Right lobe of liver (tissue), 4 donors: ENCODE measurements at regions not wholly inside any gene's neighbourhood (a gene's known extent, or its start where the extent isn't known, plus 50 kb on each side); places are given as distances from the start of the nearest gene placed in this dataset.

Experiments used
- CTCF ChIP-seq, 4 donors: fragments of 200-600 bp in 3 of 4; fragments of 450-650 bp in 1 of 4; IDR thresholded peaks; one replicate each; pipeline versions ENCODE4 v1.5.1 to v1.8.0; 2016 to 2022; ENCODE audit warnings: antibody characterized with exemption in 4 of 4, mild to moderate bottlenecking in 2 of 4
- POLR2A ChIP-seq: fragments of 450-650 bp; IDR thresholded peaks from one replicate; pipeline ENCODE4 v1.6.1; 2017; ENCODE audit warnings: antibody characterized with exemption, mild to moderate bottlenecking
- donor health status: DM: no; HTN: no; CAD: no.
- donor health status: DM: no; HTN: no; CAD: no.
- donor health status: DM: no; HTN: yes; CAD: no.

DNA sequence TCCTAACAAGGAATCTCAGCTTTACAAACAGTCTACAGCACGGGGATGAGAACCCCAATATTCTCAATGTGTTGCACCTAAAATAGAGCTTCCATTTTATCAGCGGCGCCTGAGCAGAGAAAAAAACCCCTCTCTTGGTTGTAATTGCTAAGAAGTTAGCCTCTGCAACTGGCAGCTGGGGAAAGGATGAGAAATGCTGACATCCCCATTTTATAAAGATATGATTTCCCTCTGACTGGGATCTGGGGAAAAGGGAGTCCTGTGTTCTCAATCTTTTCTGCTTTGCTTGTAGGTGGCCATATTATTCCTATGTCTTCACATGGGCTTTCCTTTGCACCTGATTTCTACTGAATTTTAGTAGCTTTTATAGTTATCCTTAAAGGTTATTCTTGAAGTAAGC, 981.4 kb upstream of the DDX18 start:
- TF ChIP-seq CTCF (IDR thresholded peaks at IDR 0.05) (no peak), POLR2A (no peak)
